HG02938 (cell line): ENCODE measurements at regions not wholly inside any gene's neighbourhood (a gene's known extent, or its start where the extent isn't known, plus 50 kb on each side); places are given as distances from the start of the nearest gene placed in this dataset.
"Not testable (repeated sequence)": the region's sequence is repeated elsewhere in the genome, so short reads cannot be mapped to it uniquely, and the experiment has no call there.

Experiments
- ATAC-seq: cut with Tn5 transposase; IDR thresholded peaks from one replicate; pipeline ENCODE4 v1.9.1; 2021; ENCODE audit warnings: mild to moderate bottlenecking, moderate library complexity; ENCODE audit not compliant: unreplicated experiment

DNA sequence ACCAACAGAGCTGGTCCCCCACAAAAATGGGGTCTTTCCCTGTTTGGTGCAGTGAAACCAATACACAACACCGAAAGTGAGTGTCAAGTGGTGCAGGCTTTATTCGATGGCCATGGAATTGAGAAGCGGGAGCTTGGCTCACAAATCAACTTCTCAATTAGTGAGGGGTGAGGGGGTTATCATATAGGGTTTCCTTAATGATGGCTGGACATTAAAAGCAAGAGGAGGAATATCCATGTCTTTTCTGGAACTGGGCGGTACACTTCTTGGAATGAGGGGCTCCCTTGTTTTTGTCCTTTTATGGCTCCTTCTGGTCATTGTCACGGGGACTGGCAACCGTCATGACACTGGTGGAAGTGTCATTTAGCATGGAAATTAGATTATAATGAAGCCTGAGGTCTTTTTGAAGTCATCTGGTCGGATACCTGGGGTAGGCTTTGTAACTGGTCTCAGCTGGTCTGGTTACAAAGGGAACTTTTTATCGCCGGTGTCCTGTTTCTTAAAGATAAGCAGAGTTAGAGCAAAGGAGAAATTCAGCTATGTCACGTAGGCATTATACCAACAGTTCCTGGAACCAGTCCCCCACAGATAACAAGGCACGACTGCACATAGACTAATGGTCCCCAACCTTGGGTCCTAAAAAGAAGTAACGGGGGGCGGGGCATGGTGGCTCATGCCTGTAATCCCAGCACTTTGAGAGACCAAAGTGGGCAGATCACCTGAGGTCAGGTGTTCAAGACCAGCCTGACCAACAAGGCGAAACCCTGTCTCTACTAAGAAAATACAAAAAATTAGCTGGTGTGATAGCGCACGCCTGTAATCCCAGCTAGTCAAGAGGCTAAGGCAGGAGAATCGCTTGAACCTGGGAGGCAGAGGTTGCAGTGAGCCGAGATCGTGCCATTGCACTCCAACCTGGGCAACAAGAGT, 93.5 kb upstream of the NDUFV2 start:
- no peak for ATAC-seq

DNA sequence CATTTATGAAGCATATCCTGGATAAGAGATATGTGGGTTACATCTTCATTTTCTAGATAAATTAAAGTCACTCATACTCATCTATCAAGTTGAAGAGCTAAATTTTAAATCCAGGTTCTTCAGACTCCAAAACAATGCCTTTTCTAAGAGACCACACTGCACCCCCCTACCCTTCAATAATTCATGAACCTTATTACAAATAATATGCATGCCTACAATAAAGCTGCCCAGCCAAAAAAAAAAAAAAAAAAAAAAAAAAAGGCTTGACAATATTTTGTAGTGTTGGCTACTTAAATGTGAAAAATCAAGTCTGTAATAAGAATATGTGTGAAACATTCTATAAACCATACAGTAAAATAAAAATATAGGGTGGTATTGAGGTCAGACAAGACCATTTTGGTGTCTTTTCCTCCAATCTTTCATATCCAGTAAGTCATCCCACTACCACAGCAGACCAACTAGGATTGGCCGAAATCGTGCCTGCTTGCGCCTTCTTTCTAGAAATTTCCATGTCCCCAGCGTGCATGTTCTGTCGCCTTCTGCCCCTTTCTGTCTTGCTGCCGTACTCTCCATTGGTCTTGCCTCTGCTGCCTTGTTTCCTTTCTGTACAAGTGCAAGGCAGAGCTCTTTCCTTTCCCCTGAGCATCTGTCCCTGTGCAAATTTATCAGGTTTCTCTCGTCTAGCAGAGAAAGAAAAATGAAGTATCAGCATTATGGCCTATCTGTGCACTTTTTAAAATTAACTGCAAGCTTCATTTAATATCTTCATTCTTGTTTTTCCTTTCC, 92.6 kb upstream of the NDUFV2 start:
- ATAC-seq, result no peak

DNA sequence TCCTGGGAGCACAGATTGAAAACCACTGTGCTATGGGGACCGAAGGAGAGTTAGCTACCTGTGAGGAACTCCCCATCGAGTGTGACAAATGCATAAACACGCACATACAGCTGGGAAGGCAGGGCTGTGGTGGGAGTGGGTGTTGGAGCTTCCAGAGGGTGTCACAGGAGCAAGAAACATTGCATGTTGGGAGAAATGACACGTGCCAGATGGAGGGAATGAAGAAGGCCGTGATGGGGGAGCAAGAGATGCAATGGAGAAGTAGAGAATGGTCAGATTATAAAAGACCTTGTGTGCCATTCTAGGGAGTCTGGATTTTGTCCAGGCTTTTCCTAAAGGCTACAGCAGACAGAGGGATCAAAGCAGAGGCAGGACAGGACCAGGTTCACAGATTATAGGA, 91.1 kb upstream of the NDUFV2 start:
- no peak for ATAC-seq

DNA sequence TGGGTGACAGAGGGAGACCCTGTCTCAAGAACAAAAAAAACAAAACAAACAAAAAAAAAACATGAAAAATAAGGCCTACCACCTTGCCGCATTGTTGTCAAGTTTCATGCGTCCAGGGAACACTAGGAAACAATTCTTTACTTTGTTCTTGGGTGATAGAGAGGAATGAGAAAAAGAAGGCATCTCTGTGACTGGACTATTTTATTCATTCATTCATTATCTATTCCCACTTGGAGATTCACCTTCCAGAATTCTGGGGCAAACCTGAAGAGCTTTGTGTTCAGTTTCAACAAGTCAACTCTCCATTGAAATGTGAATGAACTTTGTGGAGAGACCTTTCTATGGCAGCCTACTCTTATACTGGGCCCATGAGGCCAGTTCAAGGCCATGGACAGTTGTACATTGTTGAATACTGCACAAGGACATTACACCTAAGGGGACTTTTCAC, 88.5 kb upstream of the NDUFV2 start:
- no peak for ATAC-seq

DNA sequence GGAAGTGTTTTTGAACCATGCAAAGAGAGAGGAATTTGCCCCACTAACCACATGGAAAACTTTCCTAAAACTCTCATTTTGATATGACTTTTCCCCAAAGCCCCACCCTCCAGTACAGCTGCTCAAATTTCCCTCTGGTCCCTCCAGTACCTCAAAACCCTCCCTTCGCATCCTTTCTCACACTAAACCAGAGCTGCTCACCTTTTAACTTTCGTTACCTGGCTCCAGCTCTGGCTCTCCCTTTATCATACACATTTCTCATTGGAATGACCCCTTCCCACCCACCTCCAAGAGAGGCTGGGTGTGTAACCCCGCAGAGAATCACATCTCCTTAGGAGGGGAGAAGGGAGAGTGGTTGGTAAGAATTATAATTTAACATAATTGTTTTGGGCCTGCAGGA, 86.8 kb upstream of the NDUFV2 start:
- no peak for ATAC-seq

DNA sequence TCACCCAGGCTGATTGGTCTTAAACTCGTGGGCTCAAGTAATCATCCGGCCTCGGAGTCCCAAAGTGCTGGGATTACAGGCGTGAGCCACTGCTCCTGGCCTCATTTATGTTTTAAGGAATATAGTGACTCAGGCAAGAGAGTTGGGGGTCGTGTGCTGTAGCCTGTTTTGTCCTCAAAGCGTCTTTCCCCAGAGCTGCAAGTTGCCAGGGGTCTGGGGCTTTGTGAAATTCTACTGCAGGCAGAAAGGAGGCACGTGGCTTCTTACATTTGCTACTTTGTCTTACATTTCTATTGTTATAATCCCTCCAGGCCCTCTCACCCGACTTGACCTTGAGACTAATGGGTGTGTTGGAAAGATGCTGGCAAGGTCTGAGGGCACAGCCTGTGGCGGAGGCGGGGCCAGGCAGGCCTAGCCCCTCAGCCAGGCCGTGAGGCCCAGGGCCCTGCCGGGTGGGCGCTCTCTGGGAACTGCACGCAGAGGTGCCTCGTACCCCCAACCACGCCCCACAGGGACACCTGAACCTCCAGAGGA, 85.8 kb upstream of the NDUFV2 start:
- peak; percentile 34 for ATAC-seq

DNA sequence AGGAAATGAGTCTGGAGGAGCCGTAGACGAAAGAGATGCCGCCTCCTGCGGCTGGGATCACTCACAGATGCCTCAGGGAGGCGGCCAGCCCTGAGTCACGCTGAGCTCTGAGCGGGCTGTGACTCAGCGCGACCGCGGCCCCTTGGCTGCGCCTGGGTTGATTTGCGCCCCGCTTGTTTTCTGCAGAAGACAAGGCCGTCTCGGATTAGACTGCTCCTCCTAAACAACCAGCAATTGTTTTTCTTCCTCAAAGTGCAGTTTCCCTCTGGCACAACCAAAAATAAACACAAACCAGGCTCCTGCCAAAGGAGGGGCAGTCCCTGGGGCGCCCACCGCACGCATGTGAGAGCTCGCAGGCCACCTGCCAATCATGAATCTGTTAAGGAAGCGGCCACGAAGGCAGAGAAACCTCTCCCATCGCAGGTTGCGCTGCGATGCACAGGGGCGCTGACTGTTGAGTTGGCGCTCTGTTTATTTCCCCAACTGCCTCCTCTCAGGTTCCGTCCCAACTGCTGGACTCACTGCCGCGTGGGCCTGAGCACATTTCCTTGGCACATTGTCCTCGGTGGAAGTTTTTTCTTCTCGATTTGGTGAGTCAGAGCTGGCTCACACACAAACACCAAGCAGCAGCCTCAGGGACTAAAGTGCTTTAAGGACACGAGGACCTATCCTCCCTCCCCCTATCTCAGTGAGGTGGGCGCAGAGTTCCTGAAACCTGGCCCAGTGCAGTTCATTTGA, 85.2 kb upstream of the NDUFV2 start:
- ATAC-seq, result peak; percentile 84

DNA sequence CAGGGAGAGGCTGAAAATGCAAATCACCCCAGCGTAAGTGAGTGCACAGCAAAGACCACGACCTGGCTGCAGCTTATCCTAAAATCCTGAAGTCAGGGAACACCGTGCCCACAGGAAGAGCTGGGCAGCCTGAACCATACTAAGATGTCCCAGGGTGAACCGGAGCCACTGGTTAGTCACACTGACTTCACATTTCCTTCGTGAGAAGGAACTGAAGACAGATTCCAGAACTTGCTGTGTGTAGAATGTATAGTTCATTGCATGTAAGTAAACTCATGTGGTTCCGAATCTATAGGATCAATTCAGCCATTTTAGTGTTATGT, 84.6 kb upstream of the NDUFV2 start:
- no peak for ATAC-seq

DNA sequence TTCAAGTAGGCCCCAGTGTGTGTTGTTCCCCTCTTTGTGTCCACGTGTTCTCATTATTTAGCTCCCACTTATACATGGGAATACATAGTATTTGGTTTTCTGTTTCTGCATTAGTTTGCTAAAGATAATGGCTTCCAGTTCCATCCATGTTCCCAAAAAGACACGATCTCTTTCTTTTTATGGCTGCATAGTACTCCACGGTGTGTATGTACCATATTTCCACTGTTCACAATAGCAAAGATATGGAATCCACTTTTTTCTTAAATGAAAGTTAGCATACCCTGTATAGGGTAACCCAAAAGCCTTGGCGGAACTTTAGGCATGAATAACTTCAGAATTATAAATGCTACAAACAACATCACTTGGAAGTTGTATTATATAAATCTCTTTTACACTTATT, 83.4 kb upstream of the NDUFV2 start:
- no peak for ATAC-seq

DNA sequence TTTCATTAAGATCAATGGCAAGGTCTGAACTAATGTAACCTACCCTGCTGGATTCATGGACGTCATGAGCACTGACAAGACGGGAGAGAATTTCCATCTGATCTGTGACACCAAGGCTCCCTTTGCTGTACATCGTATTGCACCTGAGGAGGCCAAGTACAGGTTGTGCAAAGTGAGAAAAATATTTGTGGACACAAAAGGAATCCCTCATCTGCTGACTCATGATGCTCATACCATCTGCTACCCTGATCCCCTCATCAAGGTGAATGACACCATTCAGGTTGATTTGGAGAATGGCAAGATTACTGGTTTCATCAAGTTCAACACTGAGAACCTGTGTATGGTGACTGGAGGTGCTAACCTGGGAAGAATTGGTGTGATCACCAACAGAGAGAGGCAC, 82.3 kb upstream of the NDUFV2 start:
- ATAC-seq, result no peak

DNA sequence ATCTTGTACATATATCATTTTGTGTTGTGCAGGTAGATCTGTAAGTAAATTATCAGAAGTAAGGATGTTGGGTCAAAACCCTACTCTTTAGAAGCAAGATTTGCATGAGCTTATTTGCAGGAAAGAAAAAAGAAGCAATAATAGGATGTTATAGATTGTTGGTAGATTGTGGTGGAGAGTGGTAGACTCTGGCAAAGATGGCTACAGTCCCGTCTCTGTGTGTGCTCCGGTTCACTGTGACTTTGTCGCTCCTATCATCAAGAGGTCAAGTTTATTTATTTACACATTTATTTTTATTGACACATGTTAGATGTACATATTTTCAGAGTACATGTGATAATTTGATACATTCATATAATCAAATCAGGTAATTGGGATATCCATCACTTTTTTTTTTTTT, 81.0 kb upstream of the NDUFV2 start:
- ATAC-seq, result no peak

DNA sequence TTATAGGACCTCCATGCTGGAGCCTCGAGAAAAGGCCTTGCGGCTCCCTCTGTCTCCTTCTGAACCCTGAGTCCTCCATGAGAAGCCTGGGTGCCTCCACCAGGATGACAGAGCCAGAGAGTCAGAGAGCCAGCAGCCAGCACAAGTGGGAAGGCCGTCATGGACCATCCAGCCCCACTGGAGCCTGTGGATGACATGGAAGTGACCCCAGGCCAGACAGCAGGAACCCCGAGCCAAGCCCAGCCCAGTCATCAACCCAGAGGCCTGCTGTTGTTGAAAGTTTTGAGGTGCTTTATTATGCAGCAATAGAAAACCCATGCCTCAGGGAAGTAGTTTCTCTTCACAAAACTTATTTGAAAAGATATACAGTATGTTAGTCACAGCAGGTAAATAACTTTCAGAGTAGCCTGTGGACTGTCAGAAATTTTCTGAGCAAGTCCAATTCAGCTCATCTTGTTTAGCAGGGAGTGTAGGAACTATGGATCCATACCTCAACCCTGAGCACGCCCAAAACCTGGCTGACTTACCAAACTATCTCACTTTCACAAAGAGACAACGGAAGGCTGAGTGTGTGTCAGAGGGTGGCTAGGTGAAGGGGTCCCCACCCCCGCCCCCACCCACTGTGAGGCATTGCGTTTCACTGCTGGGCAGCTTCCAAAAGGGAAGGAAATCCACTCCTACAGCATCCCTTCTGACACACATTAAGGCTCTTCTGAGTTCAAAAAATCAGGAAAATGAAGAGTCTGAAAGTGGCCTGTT, 79.9 kb upstream of the NDUFV2 start:
- ATAC-seq, result no peak

DNA sequence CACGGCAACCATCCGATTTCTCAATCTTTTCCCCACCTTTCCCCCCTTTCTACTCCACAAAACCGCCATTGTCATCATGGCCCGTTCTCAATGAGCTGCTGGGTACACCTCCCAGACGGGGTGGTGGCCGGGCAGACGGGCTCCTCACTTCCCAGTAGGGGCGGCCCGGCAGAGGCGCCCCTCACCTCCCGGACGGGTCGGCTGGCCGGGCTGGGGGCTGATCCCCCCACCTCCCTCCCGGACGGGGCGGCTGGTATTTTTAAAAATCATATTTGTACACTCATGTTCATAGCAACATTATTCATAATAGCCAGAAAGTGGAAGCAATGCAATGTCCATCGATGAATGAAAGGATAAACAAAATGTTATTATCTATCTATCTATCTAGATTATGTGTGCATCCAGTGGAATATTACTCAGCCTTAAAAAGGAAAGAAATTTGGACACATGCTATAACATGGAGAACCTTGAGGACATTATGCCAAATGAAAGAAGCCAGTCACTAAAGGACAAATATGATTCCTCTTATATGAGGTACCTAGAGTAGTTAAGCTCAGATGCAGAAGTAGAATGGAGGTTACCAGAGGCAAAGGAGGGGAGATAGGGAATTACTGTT, 78.4 kb upstream of the NDUFV2 start:
- not testable (repeated sequence) for ATAC-seq

DNA sequence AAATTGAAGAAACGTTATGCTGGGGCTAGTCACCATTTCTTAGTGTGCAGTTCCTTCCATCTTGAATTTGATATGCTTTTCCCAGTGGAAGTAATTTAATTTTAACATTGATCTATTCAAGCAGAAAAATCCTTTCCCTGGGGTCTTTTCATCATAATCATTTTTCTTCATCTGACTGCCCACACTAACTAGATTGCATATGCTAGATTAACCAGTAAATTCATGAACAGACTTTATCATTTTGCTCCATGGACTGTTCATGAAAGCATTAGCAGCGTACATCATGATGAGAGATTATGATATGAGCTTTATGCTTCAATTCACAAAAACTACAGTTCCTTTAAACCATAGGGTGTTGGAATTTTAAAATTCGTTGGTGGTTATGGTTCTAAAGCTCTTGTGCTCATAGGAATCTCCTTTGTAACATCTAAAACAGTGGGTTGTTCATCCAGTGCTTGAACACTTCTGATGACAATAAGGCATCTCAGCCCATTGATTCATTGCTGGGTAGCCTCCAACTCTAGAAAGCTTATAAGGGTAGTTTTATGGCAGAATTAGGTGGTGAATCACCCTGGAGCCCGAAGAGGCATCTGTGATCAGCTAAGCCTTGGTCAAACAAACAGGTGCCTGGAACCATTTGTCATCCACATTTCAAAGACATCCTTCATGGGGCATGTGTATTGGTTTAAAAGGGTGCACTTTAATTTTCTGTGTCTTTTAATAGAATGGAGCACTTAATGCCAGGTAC, 77.2 kb upstream of the NDUFV2 start:
- ATAC-seq, result no peak

DNA sequence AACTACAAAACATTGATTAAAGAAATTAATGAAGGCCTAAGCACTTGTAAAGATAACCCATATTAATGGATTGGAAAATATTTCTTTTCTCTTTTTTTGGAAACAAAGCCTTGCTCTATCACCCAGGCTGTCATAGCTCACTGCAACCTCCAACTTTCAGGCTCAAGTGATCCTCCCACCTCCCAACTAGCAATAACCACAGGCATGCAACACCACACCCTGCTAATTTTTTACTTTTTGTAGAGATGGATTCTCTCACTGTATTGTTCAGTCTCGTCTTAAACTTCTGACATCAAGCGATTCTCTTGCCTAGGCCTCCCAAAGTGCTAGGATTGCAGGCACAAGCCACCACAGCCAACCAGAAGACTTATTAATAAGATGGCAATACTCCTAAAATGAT, 73.4 kb upstream of the NDUFV2 start:
- ATAC-seq, result no peak

DNA sequence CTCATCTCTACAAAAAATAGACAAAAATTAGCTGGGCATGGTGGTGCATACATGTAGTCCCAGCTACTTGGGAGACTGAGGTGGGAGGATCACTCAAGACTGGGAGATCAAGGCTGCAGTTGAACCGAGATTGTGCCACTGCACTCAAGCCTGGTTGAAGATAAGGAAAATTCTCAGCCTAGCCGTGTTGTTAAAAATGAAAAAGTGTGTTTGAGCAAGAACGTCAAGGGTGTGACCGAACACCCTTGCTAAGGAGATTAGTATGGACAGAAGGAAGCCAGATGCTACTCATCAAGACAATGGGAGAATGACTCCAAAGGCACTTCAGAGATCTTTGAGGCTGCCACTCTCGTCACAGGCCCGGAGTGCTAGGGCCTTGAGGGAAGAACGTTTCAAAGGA, 70.0 kb upstream of the NDUFV2 start:
- no peak for ATAC-seq

DNA sequence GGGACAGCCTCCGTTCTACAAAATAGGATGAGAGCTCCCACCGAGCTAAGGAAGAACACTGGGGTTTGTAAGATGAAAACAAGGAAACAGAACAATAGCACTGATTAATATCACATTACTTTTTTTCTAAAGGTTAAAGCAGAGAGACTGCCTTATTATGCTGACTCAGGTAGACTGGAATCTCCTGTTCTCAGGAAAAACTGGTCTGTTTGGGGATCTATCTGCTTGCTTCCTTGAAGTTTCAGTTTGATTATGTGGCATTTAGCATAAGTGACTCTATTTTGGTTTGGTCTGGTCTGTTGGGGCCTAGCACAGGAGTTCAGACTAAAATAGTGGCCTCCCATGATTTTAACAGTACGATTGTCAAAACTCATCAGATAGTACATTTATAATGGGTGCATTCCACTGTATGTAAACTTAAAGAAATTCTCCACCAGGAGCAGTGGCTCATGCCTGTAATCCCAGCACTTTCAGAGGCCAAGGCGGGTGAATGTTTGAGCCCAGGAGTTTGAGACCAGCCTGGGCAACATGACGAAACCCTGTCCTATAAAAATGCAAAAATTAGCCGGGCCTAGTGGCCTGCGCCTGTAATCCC, 64.1 kb upstream of the NDUFV2 start:
- no peak for ATAC-seq

DNA sequence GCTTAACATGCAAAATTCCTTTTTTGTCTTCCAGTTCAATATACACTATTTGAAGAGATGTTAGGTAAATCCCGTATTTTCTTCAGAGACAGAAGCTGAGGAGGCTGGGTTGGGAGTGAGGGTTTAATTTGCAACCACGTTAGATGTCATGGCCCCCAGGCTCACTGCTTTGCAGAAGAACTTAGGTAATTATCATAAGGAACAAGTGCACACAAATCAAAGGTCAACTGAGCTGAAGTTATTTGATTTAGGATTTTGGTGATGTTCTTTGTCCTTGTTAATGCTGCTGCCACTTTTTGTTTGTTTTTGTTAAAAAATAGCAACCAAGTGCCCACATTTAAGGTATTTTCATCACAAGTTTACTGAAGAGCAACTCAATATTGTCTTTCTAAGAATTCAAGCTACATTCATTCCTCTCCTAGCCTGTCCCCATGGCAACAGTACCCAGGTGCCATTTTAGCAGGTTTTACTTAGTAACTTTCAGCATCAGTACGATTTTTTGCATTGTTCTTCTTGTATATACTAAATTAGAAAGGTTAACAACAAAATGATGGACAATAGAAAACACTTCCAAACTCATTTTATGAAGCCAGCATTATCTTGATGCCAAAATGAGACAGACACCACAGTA, 62.9 kb upstream of the NDUFV2 start:
- ATAC-seq, result no peak
